SKM-1 treated with dmso at 0.1 percent for 144 hours (cell line): ENCODE measurements at regions not wholly inside any gene's neighbourhood (a gene's known extent, or its start where the extent isn't known, plus 50 kb on each side); places are given as distances from the start of the nearest gene placed in this dataset.
A peak's percentile ranks its signal among the peaks of the same experiment; 100 is the strongest.
"Not testable (repeated sequence)": the region's sequence is repeated elsewhere in the genome, so short reads cannot be mapped to it uniquely, and the experiment has no call there.

Source experiments
- DNase-seq: peaks from one replicate; lab custom pipeline; 2025; ENCODE audit not compliant: unreplicated experiment; lab: John Stamatoyannopoulos, UW

GRCh38 chr3:102676424-102676823, 241.6 kb downstream of the ZPLD1 start:
- no peak for DNase-seq

GRCh38 chr3:102682741-102683140, 247.9 kb downstream of the ZPLD1 start:
- DNase-seq = no peak

DNA sequence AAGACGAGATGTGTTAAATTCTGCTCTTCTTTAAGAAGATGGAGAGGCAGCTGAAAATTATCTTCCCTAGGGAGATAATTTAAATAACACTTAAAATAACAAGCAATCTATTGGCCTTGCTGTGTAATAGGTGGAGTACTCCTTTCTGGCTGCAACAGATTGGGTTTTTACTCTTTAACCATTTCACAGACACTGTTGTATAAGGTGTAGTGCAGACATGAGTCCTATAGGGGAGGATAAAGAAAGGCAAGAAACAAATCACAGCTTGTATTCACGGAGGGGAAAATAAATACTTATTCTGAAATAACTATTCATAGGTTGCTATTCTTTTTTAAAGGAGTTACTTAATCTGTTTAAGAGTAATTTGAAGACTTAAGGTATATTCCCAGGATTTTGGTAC, 252.0 kb downstream of the ZPLD1 start:
- no peak for DNase-seq

GRCh38 chr3:102687851-102688555, 253.2 kb downstream of the ZPLD1 start:
- DNase-seq = no peak

- DNase-seq = no peak
Observed at GRCh38 chr3:102688556-102688930, 253.7 kb downstream of the ZPLD1 start.

DNA sequence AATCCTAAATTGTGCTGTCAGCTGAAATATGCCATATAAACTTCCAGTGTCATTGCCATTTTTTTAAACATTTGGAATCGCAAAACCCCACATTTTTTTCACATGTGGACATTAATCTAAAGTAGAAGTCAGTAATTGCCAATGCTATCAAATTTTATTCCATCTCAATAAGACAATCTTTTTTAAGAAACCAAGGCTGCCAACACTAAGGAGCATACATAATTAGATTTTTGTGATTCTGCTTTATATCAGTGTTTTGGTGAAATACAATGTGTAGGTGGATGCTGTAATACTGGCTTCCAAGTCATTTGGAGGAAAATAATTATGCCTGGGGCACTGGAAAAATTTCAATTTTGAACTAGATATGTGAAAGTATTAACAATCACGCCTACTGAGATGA, 256.7 kb downstream of the ZPLD1 start:
- no peak for DNase-seq

GRCh38 chr3:102699104-102699818, 264.4 kb downstream of the ZPLD1 start:
- no peak for DNase-seq

- no peak for DNase-seq
Observed at GRCh38 chr3:102699819-102700140, 265.0 kb downstream of the ZPLD1 start.

DNA sequence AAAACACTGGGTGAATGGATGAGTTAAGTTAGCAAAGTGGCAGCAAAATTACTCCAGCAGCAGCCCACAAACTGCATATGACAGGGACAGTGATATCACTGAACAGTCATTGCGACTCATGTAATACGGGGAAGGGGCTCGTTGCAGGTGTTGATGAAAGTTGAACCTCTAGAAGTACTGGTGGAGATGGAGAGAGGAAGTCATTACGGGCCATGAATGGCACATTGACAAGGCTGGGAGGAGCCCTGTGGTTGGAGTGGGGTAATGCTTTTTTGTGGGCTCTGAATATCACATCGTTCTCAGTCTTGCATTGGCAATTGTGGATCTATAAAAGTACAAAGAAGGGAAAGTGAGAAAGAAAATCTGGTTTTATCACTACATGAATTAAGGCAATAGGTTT, 278.1 kb downstream of the ZPLD1 start:
- DNase-seq = no peak

DNA sequence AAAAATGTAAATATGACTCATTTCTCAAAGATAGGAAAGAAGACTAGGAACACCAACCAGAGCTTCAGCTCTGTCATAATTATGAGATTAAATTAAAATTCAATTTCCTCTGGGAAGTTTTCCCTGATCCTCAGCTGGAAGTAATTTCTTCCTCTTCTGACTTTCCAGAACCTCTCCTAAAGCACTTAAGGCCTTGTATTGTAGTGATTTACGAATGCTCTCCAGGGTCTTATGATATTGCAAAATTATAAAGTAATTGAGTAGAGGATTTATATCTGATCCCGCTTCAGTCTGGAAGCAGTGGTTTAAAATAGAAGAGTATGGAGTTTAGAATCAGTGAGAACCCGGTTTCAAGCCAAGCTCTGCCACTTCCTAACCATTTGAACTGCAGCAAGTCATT, 279.8 kb downstream of the ZPLD1 start:
- DNase-seq = no peak

DNA sequence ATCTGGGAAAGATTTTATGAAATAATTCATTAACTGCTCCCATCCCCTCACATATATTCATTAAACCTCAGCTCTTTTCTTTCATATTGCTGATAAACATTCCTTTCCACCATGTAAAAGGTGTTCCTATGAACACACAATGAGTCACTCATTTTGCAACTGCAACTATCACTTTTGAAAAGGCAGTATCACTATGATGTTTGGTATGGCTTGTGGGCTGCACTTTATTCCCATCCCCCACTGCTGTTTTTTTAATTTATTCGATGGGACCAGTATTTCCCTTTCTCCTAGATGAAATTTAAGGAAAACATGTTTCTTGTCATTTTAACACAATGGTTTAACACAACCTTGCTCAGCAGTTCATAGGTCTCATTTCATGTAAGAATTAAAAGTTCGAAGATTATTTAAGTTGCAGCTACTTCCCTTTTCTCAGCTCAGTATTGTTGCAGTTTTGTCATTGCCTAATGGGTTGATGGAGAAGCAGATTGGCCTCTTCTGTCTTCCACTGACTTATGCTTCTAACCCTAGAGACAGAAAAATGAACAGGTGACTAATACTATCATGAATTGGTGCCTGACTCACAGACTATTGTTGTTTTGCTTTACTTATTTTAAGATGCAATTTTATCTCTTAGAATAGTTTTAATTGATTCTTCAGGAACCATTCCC, 280.3 kb downstream of the ZPLD1 start:
- peak; percentile 90 for DNase-seq

DNA sequence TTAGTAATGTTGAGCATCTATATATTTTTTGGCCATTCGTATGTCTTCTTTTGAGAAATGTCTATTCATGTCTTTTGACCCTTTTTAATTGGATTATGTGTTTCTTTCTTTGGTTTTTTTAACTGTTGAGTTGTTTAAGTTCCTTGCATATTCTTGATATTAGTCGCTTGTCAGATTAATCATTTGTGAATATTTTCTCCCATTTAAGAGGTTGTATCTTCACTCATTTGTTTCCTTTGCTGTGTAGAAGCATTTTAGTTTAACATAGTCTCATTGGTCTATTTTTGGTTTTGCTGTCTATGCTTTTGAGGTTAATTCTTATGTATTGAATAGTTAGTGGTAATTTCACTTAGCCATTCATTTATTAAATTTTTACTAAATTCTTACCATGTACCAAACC, 283.8 kb downstream of the ZPLD1 start:
- DNase-seq = no peak

GRCh38 chr3:102722317-102722716, 287.5 kb downstream of the ZPLD1 start:
- DNase-seq = no peak

- DNase-seq = no peak
Observed at GRCh38 chr3:102727340-102727739, 292.5 kb downstream of the ZPLD1 start.

GRCh38 chr3:102732581-102732980, 297.8 kb downstream of the ZPLD1 start:
- DNase-seq = not testable (repeated sequence)

DNA sequence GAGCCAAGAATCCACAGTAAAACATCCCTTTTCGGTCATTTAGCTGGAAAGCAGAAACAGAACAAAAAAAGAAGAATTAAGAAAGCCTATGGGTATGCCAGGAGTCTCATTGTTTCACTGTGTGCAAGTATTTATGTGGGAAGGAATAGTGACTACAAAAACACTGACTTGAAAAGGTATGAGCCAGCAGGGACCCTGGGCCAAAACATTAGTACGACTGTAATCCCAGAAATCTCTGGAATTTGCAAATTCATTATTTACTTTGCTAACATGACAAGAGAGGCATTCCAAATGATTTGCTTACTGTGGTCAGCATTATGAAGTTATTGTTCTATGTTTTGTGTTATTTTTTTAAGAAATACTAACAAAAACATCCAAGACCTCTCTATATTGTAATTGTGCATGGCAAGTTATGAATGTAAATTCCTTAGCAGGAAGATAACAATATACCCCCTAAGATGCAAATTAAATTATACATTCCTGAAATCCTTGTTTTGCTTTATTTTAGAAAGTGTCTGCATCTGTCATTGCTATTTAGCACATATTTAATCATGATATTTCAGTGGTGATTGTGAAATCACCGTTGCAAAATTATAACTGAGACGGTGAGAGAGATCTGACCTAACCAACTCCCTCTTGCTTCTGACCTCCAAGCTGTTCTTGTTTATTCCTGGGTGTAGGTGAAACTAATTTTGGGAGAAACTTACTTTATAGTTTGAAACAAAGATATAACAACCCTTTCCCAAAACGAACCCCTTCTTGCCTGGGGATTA, 299.2 kb downstream of the ZPLD1 start:
- no peak for DNase-seq

DNA sequence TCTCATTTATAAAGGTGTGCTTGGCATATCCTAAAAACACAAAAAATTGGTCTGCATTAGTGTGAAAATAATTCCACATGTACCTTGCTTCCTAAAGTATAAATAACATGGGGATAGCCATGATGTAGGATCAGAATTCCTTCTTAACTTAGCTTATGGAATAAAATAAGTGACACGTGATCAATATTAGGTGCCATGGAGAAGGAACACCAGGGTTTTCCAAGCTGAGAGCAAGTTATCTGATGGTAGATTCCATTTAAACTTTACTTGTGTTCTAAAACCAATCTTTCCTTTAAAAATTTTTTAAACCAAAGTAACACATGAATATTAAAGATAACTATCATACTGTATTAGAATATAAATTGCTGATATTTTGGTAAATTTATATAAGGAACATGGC, 300.5 kb downstream of the ZPLD1 start:
- no peak for DNase-seq

DNA sequence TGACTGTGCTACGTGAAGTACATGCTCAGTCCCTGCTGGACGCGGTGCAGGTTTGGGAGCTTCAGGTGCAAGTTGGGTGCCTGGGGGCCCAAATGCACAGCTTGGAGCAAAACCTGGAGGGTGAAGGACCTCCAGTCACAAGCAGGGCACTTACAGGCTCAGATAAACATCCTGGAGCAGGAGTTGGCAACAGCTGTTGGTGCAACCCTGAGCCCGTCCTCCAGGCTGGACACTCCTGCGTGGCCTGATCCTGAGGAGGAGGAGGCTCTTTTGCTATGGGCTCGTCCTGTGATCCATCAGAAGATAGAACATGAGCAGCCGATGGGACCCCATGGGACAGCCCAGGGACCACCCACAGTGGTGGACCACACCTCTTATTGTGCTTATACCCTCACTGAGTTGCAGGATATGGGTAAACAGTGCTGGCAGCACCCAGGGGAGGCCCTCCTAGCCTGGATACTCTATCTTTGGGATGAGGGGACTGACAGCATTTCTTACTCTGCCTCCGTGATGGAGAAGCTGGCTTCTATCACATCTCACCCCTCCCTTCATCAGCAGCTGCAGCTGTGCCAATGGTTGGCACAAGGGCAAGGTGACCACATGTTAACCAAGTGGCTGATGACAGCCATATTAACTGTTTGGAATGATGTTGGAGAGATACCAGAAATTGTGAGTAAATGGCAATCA, 301.6 kb downstream of the ZPLD1 start:
- no peak for DNase-seq

GRCh38 chr3:102736975-102737304, 302.1 kb downstream of the ZPLD1 start:
- no peak for DNase-seq

- DNase-seq = no peak
Observed at GRCh38 chr3:102737353-102737752, 302.5 kb downstream of the ZPLD1 start.

GRCh38 chr3:102741105-102741504, 306.3 kb downstream of the ZPLD1 start:
- DNase-seq = no peak
